HG02885 (cell line): ENCODE measurements at regions not wholly inside any gene's neighbourhood (a gene's known extent, or its start where the extent isn't known, plus 50 kb on each side); places are given as distances from the start of the nearest gene placed in this dataset.

Experiments used
- ATAC-seq: cut with Tn5 transposase; IDR thresholded peaks from one replicate; pipeline ENCODE4 v1.9.1; 2021; ENCODE audit warnings: mild to moderate bottlenecking; ENCODE audit not compliant: unreplicated experiment, poor library complexity

DNA sequence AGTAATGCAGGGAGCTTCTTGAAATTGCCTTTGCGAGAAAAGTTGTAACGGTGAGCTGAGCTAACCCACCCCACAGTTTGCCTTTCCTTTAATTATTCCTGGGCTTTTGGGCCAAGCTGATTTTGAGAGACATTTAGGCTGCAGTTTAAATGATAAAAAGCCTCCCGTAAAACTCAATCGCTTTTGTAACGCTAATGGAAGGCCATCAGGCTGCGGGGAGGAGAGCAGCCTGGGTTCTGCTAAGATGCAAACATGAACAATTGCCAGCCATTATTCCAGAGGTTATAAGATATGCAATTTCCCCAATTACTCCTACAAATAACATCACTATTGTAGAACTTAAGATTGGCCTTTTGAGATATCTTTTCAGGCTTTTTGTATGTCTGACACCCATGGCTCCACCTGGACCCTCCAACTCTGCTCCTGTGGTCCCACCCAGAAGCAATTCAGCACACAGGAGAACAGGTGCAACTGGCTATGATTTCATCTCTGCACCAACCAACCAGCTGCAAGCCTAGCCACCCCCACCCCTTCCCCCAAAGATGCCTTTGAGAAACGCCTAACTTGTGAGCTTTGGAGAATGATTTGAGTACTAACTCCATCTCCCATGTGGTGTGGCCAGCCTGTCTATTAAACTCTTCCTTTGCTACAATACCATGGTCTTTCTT is 108.2 kb upstream of the FAM9C start:
- ATAC-seq: no peak

DNA sequence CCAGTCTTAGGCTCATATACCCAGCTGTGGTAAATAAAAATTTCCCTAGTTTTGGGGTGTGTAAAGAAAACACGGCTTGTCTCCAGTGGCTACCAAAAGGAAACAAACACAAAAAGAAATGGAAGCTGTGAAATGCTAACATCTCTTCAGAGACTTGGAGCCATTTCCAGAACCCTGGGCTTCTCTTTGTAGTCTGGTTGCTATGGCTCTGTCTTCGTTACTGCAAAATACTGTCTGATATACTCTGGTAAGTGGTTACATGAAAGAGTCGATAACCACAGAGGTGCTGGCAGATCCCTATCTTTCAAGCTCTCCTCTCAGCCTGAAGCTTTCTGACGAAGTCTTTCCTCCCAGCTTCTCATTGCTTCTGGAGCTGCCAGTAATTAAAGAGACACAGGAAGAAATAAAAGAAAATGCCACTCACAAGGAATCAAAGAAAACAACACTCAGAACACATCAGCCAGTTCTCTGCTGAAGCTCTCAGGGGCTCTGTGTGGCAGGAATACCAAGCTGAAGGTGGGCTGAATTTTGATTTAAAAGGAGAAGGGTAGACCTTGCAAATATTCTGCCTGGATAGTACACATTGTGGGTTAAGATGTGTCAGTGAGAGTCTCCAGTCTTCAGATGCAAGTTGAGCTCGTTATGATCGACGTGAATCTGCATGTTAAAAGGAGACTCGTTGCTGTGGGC is 107.6 kb upstream of the FAM9C start:
- no peak for ATAC-seq

DNA sequence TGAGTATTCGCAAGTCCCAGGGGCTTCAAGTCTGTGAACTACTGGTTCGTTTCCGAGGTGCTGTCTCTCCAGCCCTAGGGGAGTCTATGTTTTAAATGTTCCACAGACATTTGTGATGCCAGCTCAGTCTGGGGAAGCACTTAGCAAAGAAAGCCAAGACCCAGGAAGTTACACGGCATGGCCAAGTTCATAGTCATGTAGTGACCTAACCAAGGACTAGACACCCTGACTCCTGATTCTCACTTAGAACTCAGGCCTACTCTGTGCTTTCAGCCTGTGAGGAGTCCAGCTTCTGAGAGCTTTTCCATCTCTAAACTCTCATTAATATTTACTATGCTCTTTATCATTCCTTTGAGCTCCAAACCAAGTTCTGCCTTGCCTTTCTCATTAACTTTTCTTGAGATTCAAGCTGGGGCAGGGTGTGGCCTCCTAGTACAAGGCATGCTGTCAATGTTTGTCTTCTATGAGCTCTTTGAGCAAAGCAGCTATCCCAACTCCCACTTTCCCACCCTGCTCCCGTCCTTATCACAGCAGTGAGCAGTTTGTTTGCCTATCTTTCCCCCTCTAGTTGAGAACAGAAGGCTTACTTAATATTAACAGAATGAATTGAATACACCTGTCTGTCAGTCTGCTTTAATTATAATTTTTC is 105.4 kb upstream of the FAM9C start:
- ATAC-seq: no peak

DNA sequence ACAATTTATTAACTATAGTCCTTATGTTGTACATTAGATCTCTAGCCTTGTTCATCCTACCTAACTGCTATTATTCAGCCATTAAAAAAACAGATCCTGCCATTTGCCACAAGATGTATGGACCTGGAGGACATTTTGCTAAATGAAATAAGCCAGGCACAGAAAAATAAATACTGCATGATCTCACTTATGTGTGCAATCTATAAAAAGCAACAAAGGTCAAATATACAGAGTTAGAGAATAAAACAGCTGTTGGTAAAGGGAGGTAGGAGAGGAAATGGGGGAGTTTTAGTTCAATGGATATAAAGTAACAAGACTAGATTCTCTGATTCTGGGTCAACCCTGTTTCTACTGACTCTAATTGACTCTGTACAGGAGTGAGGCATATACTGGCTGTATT is 103.3 kb upstream of the FAM9C start:
- ATAC-seq: no peak

DNA sequence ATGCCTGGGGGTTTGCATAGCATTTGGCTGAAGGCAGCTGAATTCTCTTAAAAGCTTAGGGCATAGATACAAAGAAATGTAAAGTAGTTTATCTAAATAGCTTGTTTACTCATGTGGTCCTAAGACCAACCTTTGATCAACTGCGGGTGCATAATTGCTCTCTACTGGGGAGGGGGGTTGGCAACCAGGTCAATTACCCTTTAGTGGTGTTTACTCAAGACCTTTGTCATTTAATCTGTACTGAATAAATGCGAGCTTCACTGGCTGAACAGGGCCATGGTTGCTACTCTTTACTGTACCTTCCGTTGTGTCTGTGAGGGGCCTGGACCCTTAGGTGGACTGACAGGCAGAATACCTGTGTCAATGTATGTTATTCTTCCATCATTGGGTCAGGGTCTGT is 102.7 kb upstream of the FAM9C start:
- no peak for ATAC-seq

DNA sequence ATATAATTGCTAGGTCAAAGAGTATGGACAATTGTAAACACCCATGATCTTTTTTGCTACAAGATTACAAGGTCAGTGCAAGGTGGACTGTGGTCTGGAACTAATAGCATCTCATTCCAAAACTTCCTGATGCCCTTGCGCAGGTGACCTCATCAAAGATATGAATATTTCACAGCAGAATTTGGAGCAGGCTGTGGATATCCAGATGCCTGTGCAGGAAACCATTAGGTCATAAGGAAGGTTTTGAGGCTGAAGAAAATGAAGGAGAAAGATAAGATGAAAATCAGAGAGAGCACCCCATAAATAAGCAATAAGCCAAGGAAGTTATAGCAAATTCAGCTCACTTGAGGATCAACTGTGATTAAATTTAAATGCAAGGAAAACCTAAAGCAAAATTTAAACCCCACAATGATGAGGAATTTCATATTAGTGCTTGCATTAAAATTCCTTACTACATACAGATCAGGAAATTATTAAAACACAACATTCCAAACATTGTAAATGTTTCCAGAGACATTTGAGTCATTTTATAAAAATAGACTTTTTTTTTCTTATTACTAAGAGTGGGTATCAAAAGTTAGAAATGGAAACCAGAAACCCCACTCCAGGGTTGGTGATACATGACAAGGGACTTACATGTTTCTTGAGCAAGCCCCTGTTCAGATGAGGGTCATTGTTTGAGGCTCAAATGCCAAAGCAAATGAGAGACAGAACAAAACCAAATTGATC is 100.7 kb upstream of the FAM9C start:
- ATAC-seq: no peak

DNA sequence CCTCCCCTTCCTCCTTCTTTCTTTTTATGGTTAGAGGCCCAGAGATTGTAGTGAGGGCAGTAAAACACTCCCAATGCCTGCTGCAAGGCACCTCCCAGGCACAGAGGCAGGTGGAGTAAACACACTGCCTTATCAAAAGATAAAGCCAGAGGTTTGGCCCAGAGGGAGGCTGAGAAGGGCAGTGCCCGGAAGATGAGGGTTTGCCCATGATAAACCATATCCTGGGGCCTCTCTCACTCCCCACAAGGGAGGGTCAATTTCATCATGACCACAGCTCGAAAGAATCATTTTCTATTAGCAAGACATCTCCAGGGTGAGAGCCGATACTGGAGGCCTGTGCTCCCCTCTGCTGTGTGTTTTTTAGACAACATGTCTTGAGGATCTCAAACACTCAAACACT is 98.5 kb upstream of the FAM9C start:
- ATAC-seq: no peak

DNA sequence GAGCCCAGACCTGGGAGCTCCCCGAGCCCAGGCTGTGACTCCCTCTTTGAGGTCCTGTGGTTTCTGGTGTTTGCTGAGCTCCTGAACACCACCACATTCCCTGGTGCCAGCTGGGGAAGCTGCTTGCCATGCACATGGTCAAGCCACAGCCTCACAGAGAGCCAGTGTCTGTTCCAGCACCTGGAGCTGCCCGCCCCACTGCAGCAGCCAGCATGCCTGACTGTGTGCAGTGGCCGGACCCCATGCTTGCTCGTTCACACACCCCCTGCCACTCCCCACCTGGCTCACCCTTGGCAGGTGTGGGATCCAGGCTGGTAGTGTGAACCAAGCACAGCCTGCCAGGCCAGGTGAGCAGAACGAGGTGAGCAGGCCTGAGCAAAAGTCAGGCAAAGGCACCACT is 95.6 kb upstream of the FAM9C start:
- no peak for ATAC-seq

DNA sequence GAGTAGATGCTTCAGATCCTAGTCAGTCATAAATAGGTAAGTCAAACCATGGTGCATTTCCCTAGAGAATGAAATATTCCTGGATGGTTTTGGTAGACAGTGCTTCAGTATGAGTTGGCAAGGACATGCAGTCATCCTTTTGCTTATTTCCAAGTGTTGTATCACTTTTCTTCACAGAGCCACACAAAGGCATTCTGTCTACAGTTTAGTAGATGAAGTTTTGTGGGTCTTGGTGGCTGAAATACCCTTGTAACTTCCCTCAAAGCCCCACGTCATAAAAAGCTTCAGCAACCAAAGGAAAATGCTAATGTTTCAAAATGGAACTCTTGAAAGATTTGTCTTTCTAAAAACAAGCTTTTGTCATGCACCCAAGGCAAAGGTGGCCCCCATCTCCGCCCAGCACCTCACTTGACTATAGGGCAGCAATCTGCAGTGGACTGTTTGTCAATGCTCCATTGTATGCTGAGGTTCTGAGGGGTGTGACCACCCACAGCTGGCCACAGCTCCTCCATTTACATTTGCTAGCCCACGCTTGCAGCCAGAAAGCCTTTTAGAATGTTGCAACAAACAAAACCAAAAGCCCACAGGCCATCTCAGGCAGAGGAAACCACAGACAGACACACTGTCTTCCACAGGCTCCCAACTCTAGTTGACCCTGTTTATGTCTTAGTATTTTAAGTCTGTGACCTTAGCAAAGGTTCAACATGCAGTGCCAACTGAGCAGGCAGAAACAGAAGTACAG is 87.1 kb upstream of the FAM9C start:
- ATAC-seq: peak; percentile 72

DNA sequence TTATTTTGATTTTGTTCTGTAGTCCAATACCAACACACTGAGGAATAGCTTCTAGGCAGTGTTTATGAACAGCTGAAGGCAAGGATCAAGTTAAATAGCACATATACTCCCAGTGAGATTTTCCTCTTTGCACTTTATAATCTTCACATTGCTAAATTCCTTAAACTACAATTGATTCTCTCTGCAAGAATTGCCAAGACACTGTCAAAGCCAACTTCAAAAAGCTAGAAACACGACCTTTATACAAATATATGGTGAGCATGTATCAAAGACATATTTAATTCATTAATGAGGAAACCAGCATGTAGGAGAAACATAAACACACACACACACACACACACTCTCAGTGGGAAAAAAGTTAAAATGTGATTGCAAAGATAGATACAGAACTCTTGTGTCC is 86.4 kb upstream of the FAM9C start:
- no peak for ATAC-seq

DNA sequence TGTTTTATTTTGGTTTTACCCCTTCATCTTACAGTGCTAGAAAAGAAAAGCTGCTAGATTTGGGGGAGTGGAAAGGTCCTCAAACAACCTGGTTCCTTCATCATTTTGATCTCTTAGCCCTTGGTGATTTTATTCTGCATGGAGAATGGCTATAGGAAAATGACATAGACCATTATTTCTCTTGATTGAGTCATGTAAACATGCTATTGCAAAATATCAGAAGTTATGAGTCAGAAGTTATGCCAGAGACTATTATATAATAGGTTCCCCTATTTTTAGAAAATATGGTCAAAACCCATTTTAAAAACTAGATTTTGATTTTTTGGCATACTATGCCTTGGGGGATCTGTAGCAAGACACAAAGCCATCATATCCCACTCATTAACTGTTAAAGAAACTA is 83.7 kb upstream of the FAM9C start:
- no peak for ATAC-seq

DNA sequence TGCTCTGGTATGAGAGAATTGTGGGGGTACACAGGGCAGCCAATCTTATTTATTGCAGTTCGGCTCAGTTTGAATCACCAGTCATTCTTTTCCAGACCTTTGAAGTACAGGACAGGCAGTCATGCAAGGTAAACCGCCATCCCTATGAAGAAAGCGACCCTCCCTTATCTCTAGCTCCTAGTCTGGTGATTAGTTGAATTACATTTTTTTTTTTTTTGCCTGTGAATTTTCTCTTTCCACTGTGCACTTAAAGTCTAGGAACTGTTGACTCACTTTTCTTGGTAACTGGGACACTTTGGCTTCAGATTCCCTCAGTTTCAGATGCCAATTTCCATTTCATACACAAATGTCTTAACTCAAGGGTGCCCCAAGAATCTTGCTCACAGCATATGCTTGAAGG is 82.4 kb upstream of the FAM9C start:
- ATAC-seq: no peak

DNA sequence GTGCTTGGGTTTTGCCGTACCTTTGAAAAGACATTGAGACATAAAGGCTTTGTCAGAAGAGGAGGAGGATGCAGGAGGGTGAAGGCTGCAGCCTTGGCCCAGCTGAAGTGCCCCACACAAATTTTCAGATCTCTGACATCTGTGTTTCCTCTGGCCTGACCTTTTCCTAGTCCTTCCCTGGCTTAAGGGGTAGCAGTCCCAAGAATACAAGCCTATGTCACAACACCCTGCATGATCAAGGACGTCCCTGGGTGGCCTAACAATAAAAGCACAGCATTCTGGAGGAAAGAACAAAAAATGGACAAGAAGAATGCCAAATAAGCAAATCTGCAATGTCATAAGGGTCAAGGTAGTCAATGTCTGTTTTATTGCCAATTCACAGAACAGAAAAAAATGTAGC is 80.8 kb upstream of the FAM9C start:
- no peak for ATAC-seq

DNA sequence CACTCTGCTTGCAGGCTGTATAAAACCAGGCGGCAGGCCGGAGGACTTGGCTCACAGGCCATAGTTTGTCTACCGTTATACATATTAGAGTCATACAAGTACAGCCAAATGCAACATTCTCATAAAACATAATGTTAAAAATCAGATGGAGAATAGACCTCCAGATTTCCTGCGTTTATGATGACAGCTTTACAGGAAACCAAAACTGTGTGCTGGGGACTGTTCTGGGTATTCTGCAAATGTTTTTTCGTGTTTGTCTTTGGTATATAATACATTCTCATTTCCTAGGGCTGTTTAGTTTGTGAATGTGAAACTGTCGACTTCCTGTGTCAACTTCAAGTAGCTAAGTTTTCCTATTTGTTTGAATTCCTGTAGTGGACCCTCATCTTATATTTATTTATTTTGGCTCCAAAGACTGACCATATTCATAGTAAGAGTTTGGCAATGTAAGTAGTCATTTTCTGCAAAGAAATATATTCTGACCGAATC is 79.5 kb upstream of the FAM9C start:
- ATAC-seq: no peak

DNA sequence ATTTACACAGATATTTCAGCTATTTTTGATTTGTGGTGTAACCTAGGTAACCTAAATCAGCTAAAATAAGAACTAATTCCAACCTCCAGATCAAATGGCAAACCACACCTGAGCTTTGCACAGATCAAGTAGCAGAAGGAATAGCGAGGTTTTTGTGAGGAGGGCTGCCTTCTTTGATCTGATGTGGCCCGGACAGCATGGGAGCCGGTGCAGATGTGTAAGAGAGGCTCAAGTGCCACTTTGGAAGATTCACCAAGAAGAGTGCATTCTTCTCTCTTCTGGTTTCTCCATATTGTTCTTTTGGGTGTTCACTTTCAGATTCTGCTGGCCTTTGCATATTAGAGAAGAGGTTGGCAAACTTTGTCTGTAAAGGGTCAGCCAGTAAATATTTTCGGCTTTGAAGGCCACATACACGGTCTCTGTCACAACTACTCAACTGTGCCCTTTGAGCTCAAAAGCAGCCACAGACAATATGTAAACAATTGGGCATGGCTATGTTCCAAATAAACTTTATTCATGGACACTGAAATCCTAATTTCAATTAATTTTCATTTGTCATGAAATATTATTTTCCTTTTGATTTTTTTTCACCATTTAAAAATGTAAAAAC is 78.9 kb upstream of the FAM9C start:
- no peak for ATAC-seq

DNA sequence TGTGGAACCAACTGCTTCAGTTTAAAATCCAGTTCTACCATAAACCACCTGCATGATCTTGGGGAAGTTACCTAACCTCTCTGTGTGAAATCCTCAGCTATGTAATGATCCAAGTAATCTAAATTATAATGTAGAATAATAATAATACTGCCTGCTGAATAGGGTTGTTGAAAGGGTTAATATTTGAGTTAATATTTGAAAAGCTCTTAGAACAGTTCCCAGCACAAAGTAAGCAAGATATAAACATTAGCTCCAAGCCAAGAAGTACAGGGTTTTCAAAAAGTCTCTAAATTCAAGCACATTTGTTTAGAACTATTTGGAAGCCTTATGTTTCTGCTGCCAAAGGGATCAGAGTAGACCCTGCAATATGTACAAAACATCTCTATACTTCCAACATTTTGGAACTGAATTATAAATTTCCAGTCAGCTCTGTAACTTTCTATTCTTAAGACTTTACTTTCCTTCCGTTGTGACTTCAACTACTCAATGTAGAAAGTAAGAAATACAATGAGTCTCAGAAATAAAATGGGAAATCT is 76.7 kb upstream of the FAM9C start:
- no peak for ATAC-seq

DNA sequence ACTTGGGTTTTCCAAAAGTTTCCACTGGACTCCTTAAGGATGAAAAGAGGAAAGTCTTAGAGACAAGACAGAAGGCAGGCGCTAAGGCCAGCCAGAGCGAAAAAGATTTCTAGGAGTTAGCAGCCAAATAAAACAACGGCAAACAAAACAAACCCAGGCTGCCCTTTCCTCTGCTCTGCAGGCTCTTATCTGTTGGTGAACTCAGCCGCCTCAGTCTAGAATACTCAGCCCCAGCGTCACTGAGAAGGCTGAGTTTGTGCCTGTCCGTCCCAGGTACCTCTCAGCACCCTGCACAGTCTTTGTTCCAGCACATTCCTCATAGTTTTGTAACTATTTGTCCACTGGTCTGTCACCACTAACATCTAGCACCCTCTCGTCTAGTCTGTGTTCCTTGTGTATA is 75.6 kb upstream of the FAM9C start:
- ATAC-seq: no peak

DNA sequence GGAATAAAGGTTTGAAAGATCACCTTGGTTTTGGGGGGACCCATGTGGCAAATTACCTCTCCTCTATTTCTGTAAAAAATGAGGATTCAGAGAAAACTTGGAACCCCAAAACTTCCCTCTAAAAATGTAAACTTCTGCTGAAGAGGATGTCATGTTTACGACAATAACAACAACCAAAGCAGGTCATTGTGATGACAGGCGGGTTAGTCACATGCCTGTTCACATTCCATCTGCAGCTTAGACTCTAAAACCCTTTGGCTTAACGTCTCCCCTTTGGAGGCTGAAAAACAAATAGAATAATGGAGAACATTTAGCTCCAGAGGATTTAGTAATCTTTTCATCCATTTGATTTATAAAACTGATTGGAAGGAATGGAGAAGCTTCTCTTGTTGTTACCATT is 75.0 kb upstream of the FAM9C start:
- no peak for ATAC-seq

DNA sequence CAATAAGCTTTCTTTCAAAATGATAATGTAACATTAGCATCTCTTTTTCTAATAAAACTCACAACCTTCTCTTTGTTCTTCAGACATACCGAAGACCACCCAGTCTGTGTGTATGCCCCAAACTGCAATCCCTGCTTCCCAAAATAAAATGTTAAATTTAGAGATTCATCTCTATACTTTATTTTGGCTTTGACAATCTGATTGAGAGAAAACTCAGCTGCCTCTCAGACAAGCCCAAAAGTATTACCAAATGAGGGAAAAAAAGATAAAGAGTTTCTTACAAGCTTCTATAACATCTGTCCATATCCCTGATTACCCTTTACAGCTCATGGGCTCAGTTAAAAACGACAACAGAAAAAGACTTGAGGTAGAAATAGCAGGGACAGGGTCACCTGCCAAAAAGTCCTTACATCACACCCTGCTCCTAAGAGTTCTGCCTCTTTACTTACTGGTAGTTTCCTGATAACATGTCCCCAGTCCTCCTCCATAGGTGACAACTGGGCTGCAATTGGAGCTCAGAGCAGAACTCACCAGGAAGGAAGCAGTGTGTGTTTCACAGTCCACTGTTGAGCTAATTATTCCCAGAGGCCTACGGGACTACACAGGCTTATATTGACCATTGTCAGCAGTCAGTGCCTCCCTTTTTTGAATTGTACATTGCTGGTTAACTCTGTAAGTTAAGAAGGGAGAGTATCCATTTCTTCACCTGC is 70.9 kb upstream of the FAM9C start:
- no peak for ATAC-seq
